D341Med (cell line): ENCODE measurements at regions not wholly inside any gene's neighbourhood (a gene's known extent, or its start where the extent isn't known, plus 50 kb on each side); places are given as distances from the start of the nearest gene placed in this dataset.
"Not testable (repeated sequence)": the region's sequence is repeated elsewhere in the genome, so short reads cannot be mapped to it uniquely, and the experiment has no call there.

ENCODE experiments used
- DNase-seq: peaks from one replicate; pipeline ENCODE4 v3.0.0; 2012; ENCODE audit warnings: low spot score

- DNase-seq = no peak
Measured at GRCh38 chr10:29791773-29792172, 157.0 kb upstream of the SVIL start.

- no peak for DNase-seq
Measured at GRCh38 chr10:29790207-29790606, 155.4 kb upstream of the SVIL start.

- DNase-seq = no peak
Measured at GRCh38 chr10:29788113-29788512, 153.3 kb upstream of the SVIL start.

- no peak for DNase-seq
Measured at GRCh38 chr10:29785701-29786100, 150.9 kb upstream of the SVIL start.

GRCh38 chr10:29784175-29784773 lies 149.5 kb upstream of the SVIL start:
- DNase-seq = no peak

GRCh38 chr10:29783201-29783947 lies 148.6 kb upstream of the SVIL start:
- DNase-seq = no peak

GRCh38 chr10:29780639-29781038 lies 145.9 kb upstream of the SVIL start:
- DNase-seq = no peak

GRCh38 chr10:29780096-29780495 lies 145.3 kb upstream of the SVIL start:
- DNase-seq = no peak

GRCh38 chr10:29776246-29776645 lies 141.5 kb upstream of the SVIL start:
- no peak for DNase-seq

GRCh38 chr10:29774475-29774874 lies 139.7 kb upstream of the SVIL start:
- DNase-seq = no peak

- DNase-seq = no peak
Measured at GRCh38 chr10:29773675-29774091, 138.9 kb upstream of the SVIL start.

- no peak for DNase-seq
Measured at GRCh38 chr10:29772403-29772802, 137.6 kb upstream of the SVIL start.

- DNase-seq = no peak
Measured at GRCh38 chr10:29771376-29771775, 136.6 kb upstream of the SVIL start.

GRCh38 chr10:29769277-29769676 lies 134.5 kb upstream of the SVIL start:
- not testable (repeated sequence) for DNase-seq

- no peak for DNase-seq
Measured at GRCh38 chr10:29767968-29768367, 133.2 kb upstream of the SVIL start.

GRCh38 chr10:29766753-29767152 lies 132.0 kb upstream of the SVIL start:
- DNase-seq = no peak

- no peak for DNase-seq
Measured at GRCh38 chr10:29765330-29765729, 130.6 kb upstream of the SVIL start.

- DNase-seq = no peak
Measured at GRCh38 chr10:29763396-29763795, 128.6 kb upstream of the SVIL start.

- DNase-seq = no peak
Measured at GRCh38 chr10:29761916-29762315, 127.1 kb upstream of the SVIL start.

- no peak for DNase-seq
Measured at GRCh38 chr10:29760138-29760900, 125.5 kb upstream of the SVIL start.

- no peak for DNase-seq
Measured at GRCh38 chr10:29757551-29758297, 123.0 kb upstream of the SVIL start.

GRCh38 chr10:29756451-29756850 lies 121.7 kb upstream of the SVIL start:
- no peak for DNase-seq
